ENCODE measurements at regions not wholly inside any gene's neighbourhood (a gene's known extent, or its start where the extent isn't known, plus 50 kb on each side); places are given as distances from the start of the nearest gene placed in this dataset.
"Not testable (repeated sequence)": the region's sequence is repeated elsewhere in the genome, so short reads cannot be mapped to it uniquely, and the experiment has no call there.

DNA sequence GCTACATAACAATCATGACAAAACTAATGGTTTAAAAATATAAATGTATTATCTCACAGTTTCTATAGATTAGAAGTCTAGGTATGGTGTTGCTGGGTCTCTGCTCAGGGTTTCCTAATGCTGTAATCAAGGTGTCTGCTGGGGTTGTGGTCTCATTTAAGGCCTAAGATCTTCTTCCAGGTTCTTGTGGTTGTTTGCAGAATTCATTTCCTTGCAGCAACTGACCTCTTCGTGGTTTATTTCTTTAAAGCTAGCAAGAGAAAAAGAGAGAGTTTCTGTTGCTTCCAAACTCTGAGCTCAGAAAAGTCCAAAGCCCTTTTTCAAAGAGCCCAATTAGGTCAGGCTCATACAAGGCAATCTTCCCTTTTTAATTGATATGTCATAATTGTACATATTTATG is 452.7 kb upstream of the CCDC179 start:
- Histone ChIP-seq H3K4me3 (no peak overlapping the region), H3K27me3 (ENCODE audit: low read depth) (no peaks in the 10 kb centered on the region), H3K27ac (no peak overlapping the region), H3K9me3 (no peaks in the 10 kb centered on the region), H3K36me3 (no peaks in the 10 kb centered on the region), H3K4me1 (no peaks in the 10 kb centered on the region)
- ATAC-seq (no peak), DNase-seq (no peak)
- intact Hi-C loops (cut with DNase I): no loop called here
- TF ChIP-seq, protein P1, sequence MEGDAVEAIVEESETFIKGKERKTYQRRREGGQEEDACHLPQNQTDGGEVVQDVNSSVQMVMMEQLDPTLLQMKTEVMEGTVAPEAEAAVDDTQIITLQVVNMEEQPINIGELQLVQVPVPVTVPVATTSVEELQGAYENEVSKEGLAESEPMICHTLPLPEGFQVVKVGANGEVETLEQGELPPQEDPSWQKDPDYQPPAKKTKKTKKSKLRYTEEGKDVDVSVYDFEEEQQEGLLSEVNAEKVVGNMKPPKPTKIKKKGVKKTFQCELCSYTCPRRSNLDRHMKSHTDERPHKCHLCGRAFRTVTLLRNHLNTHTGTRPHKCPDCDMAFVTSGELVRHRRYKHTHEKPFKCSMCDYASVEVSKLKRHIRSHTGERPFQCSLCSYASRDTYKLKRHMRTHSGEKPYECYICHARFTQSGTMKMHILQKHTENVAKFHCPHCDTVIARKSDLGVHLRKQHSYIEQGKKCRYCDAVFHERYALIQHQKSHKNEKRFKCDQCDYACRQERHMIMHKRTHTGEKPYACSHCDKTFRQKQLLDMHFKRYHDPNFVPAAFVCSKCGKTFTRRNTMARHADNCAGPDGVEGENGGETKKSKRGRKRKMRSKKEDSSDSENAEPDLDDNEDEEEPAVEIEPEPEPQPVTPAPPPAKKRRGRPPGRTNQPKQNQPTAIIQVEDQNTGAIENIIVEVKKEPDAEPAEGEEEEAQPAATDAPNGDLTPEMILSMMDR (IDR thresholded peaks at IDR 0.05): no peak

DNA sequence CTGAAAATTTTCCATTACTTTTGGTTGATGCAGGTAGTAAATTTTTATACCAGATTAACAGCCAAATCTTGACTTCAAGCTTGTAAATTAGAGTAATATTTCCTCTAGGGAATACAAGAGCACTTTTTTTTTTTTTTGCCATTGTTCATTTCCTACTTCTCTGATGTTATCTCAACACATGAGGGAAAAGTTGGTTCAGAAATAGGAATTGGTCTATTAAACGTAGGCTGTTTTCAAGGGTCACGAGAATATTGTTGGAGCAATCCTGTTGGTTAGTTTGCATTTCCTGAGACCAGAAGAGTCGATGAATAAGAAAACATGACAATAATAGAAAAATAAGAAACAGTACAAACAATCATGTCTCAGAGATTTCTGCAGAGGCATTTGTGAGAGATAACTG is 453.9 kb upstream of the CCDC179 start:
- ATAC-seq (no peak), DNase-seq (no peak)
- intact Hi-C loops (cut with DNase I): no loop called here
- no peak overlapping the region for H3K27ac ChIP-seq
- H3K4me3 ChIP-seq: no peak overlapping the region
- H3K36me3 ChIP-seq: no peaks in the 10 kb centered on the region
- H3K4me1 ChIP-seq: no peaks in the 10 kb centered on the region
- H3K27me3 ChIP-seq (ENCODE audit: low read depth): no peaks in the 10 kb centered on the region
- TF ChIP-seq, protein P1 (IDR thresholded peaks at IDR 0.05): no peak
- no peaks in the 10 kb centered on the region for H3K9me3 ChIP-seq

DNA sequence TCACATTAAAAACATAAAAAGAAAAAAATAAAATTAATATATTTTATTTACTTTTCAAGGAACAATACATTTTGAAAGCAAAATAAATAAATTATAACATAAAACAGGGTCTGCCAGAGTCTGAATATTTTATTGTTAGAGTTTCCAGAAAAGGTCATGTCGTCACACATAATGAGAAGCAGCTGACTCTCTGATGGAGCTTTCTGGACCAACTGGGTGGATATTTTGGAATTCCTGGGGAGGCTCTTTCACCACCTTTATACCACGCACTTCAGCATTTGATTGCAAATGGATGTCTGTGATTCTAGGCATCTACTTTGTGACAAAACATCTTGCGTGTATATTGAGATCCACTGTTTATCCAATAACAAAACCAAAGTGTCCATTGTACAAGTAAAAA is 455.0 kb upstream of the CCDC179 start:
- no peak overlapping the region for H3K4me3 ChIP-seq
- no peaks in the 10 kb centered on the region for H3K27me3 ChIP-seq (ENCODE audit: low read depth)
- intact Hi-C loops (cut with DNase I): no loop called here

DNA sequence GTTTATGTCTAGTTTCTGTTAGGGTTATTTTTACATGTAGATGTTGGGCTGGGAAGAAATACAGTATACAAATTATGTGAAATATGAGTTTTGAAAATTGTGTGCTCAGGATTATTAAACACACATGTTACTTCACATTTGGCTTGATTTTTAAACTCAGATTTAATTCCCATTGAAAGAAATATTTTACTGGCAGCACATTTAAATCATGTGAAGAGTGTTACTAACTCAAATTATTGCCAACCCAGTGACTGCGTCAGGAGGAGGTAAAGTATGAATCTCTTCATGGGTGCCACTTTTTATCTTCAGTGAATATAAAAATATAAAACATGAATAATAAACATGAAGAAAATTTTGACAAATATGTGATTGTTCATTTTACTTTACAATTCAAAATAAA is 457.5 kb upstream of the CCDC179 start:
- no peak overlapping the region for H3K4me3 ChIP-seq
- intact Hi-C loops (cut with DNase I): no loop called here
- TF ChIP-seq, protein P1 (IDR thresholded peaks at IDR 0.05): no peak

More for the DNA sequence above, 455.0 kb upstream of the CCDC179 start:
- no peaks in the 10 kb centered on the region for H3K9me3 ChIP-seq
- H3K4me1 ChIP-seq: no peaks in the 10 kb centered on the region
- DNase-seq (no peak), ATAC-seq (no peak)
- H3K36me3 ChIP-seq: no peaks in the 10 kb centered on the region
- no peak overlapping the region for H3K27ac ChIP-seq
- TF ChIP-seq, protein P1 (IDR thresholded peaks at IDR 0.05): no peak

DNA sequence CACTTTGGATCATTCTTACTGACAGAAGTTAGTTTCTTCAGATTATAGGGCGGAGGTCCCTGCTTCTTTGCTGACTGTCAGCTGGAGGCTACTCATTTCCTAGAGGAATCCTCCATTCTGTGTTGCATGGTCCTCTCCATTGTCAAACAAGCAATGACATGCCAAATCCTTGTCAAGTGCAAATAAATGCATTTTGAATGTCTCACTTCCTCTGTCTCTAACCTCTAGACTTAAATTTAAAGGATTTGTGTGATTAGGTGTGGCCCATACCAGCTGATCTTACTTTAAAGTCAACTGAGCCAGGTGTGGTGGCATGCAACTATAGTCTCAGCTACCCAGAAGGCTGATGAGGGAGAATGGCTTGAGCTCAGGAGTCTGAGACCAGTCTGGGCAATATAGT is 458.4 kb upstream of the CCDC179 start:
- DNase-seq: no peak
- intact Hi-C loops (cut with DNase I): no loop called here
- Histone ChIP-seq H3K4me3 (no peak overlapping the region), H3K27me3 (ENCODE audit: low read depth) (no peaks in the 10 kb centered on the region), H3K36me3 (no peaks in the 10 kb centered on the region), H3K4me1 (no peaks in the 10 kb centered on the region), H3K27ac (no peak overlapping the region), H3K9me3 (no peaks in the 10 kb centered on the region)
- ATAC-seq: no peak
- TF ChIP-seq, protein P1 (IDR thresholded peaks at IDR 0.05): no peak

More for the DNA sequence above, 457.5 kb upstream of the CCDC179 start:
- Histone ChIP-seq H3K9me3 (no peaks in the 10 kb centered on the region), H3K4me1 (no peaks in the 10 kb centered on the region), H3K27me3 (ENCODE audit: low read depth) (no peaks in the 10 kb centered on the region), H3K36me3 (no peaks in the 10 kb centered on the region), H3K27ac (no peak overlapping the region)
- DNase-seq: no peak
- ATAC-seq: no peak

DNA sequence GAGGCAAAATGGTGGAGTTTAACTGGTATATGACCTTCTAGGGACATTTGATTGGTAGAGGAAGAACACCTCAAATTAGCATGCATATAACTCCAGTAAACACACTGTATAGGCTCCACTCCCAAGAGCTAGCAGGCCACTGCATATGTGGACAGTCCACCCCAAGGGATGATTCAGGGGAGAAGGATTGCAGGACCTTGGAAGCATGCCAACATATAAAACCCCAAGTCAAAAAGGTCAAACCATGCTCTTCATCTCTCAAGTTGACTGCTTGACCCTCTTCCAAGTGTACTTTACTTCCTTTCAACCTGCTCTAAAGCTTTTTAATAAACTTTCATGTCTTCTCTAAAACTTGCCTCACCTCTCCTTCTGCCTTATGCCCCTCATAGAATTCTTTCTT is 459.9 kb upstream of the CCDC179 start:
- TF ChIP-seq, protein P1 (IDR thresholded peaks at IDR 0.05): no peak
- no peaks in the 10 kb centered on the region for H3K4me1 ChIP-seq
- intact Hi-C loops (cut with DNase I): no loop called here
- no peak for DNase-seq
- H3K27me3 ChIP-seq (ENCODE audit: low read depth): no peaks in the 10 kb centered on the region
- no peaks in the 10 kb centered on the region for H3K9me3 ChIP-seq
- no peaks in the 10 kb centered on the region for H3K36me3 ChIP-seq
- H3K27ac ChIP-seq: no peak overlapping the region
- ATAC-seq: no peak
- H3K4me3 ChIP-seq: no peak overlapping the region

DNA sequence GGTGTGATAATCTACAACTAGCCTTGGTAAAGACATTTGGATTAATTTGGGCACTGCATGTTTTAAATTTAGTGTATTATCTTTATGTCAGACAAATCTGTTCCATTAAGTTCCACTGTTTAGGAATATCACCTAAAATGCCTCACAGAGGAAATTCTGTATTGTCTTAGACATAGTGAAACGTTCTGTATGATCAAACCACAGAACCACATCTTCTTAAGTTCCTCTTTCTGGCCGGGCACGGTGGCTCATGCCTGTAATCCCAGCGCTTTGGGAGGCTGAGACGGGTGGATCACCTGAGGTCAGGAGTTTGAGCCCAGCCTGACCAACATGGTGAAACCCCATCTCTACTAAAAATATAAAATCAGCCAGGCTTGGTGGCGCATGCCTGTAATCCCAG is 475.3 kb upstream of the CCDC179 start:
- intact Hi-C loops (cut with DNase I): not testable (repeated sequence)

More for the DNA sequence above, 475.3 kb upstream of the CCDC179 start:
- ATAC-seq; H3K27ac ChIP-seq; H3K9me3 ChIP-seq; H3K27me3 ChIP-seq (ENCODE audit: low read depth); H3K4me3 ChIP-seq; H3K4me1 ChIP-seq; DNase-seq; H3K36me3 ChIP-seq: not testable (repeated sequence)

Measured in lower lobe of right lung (tissue), 2 donors.